Parathyroid adenoma (tissue), 2 donors: ENCODE measurements at regions not wholly inside any gene's neighbourhood (a gene's known extent, or its start where the extent isn't known, plus 50 kb on each side); places are given as distances from the start of the nearest gene placed in this dataset.

ENCODE experiments used
- H2AFZ ChIP-seq: fragments of 300-600 bp; sonication (generic); one replicate; pipeline ENCODE4 v1.7.0; 2017; ENCODE audit warnings: antibody characterized with exemption, mild to moderate bottlenecking
- H3K27ac ChIP-seq: fragments of 300-600 bp; sonication (generic); one replicate; pipeline ENCODE4 v1.7.0; 2017
- H3K27me3 ChIP-seq: fragments of 300-600 bp; sonication (generic); one replicate; pipeline ENCODE4 v1.7.0; 2017; ENCODE audit warnings: low read length; ENCODE audit not compliant: control insufficient read depth, insufficient read depth
- H3K36me3 ChIP-seq: fragments of 300-600 bp; sonication (generic); one replicate; pipeline ENCODE4 v1.7.0; 2017; ENCODE audit warnings: low read length; ENCODE audit not compliant: control insufficient read depth, insufficient read depth
- H3K4me1 ChIP-seq: fragments of 300-600 bp; sonication (generic); one replicate; pipeline ENCODE4 v1.7.0; 2017; ENCODE audit warnings: control low read depth
- H3K4me2 ChIP-seq: fragments of 300-600 bp; sonication (generic); one replicate; pipeline ENCODE4 v1.7.0; 2017; ENCODE audit warnings: low read length
- H3K4me3 ChIP-seq: fragments of 300-600 bp; sonication (generic); one replicate; pipeline ENCODE4 v1.7.0; 2017; ENCODE audit warnings: low read depth, low read length
- H3K79me2 ChIP-seq: fragments of 300-600 bp; sonication (generic); one replicate; pipeline ENCODE4 v1.7.0; 2017; ENCODE audit warnings: control low read depth
- H3K9ac ChIP-seq: fragments of 300-600 bp; sonication (generic); one replicate; pipeline ENCODE4 v1.7.0; 2017; ENCODE audit warnings: mild to moderate bottlenecking
- H3K9me3 ChIP-seq: fragments of 300-600 bp; sonication (generic); one replicate; pipeline ENCODE4 v1.7.0; 2017; ENCODE audit warnings: low read length; ENCODE audit not compliant: control insufficient read depth
- TF ChIP-seq, protein P1 (sequence below): fragments of 300-600 bp; sonication (generic); IDR thresholded peaks from one replicate; pipeline ENCODE4 v1.7.0; 2017; ENCODE audit warnings: antibody characterized with exemption, mild to moderate bottlenecking
- donor health status: primary hyperparathyroidism.

GRCh38 chr2:77813599-77813998 is 291.4 kb upstream of the LRRTM4 start:
- Histone ChIP-seq H3K36me3 (no peaks in the 10 kb centered on the region), H3K4me1 (no peaks in the 10 kb centered on the region), H3K27ac (no peak overlapping the region), H3K9me3 (no peaks in the 10 kb centered on the region), H3K4me3 (no peak overlapping the region), H2AFZ (no peak overlapping the region), H3K9ac (no peak overlapping the region), H3K27me3 (no peaks in the 10 kb centered on the region), H3K79me2 (no peaks in the 10 kb centered on the region), H3K4me2 (no peak overlapping the region)
- TF ChIP-seq, protein P1, sequence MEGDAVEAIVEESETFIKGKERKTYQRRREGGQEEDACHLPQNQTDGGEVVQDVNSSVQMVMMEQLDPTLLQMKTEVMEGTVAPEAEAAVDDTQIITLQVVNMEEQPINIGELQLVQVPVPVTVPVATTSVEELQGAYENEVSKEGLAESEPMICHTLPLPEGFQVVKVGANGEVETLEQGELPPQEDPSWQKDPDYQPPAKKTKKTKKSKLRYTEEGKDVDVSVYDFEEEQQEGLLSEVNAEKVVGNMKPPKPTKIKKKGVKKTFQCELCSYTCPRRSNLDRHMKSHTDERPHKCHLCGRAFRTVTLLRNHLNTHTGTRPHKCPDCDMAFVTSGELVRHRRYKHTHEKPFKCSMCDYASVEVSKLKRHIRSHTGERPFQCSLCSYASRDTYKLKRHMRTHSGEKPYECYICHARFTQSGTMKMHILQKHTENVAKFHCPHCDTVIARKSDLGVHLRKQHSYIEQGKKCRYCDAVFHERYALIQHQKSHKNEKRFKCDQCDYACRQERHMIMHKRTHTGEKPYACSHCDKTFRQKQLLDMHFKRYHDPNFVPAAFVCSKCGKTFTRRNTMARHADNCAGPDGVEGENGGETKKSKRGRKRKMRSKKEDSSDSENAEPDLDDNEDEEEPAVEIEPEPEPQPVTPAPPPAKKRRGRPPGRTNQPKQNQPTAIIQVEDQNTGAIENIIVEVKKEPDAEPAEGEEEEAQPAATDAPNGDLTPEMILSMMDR = no peak

GRCh38 chr2:77816618-77817017 is 294.4 kb upstream of the LRRTM4 start:
- no peaks in the 10 kb centered on the region for H3K27me3 ChIP-seq
- H3K79me2 ChIP-seq = no peaks in the 10 kb centered on the region
- H3K36me3 ChIP-seq = no peaks in the 10 kb centered on the region
- H3K9me3 ChIP-seq = no peaks in the 10 kb centered on the region
- H3K4me2 ChIP-seq = no peak overlapping the region
- H3K9ac ChIP-seq = no peak overlapping the region
- no peak overlapping the region for H2AFZ ChIP-seq
- no peak overlapping the region for H3K27ac ChIP-seq
- no peaks in the 10 kb centered on the region for H3K4me1 ChIP-seq
- H3K4me3 ChIP-seq = no peak overlapping the region
- TF ChIP-seq, protein P1 = no peak

DNA sequence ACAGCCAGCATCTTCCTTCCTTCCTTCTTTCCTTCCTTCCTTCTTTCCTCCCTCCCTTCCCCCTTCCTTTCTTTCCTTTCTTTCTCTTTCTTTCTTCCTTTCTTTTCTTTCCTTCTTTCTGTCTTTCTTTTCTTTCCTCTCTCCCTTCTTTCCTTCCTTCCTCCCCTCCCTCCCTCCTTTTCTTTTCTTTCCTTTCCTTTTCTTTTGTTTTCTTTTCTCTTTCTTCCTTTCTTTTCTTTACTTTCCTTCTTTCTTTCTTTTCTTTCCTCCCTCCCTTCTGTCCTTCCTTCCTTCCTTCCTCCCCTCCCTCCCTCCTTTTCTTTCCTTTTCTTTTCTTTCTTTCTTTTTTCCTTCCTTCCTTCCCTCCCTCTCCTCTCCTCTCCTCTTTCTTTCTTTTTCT is 296.0 kb upstream of the LRRTM4 start:
- TF ChIP-seq, protein P1 = no peak
- Histone ChIP-seq H3K36me3 (no peaks in the 10 kb centered on the region), H3K27me3 (no peaks in the 10 kb centered on the region)

DNA sequence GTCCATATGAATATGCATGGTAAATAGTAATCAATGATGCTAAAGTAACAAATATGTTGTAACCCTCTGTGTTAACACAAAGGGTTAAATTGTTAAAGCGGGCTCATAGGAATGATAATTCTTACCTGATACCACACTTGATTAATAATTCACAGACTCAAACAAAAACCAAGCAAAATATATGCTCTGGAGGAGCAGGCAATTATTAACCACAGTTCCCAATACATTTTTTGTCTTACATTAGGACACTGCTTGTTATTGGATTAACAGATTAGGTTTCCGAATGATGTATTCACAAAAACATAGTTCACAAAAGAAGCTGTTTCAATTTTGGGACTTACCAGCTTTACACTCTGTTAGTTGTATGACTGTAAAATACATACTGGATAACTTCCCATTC is 300.9 kb upstream of the LRRTM4 start:
- Histone ChIP-seq H3K79me2 (no peaks in the 10 kb centered on the region), H3K9ac (no peak overlapping the region), H3K27ac (no peak overlapping the region), H3K9me3 (no peaks in the 10 kb centered on the region), H3K4me2 (no peak overlapping the region), H3K4me1 (no peaks in the 10 kb centered on the region), H3K36me3 (no peaks in the 10 kb centered on the region), H2AFZ (no peak overlapping the region), H3K4me3 (no peak overlapping the region), H3K27me3 (no peaks in the 10 kb centered on the region)
- TF ChIP-seq, protein P1 = no peak

More for the DNA sequence above, 296.0 kb upstream of the LRRTM4 start:
- no peak overlapping the region for H3K9ac ChIP-seq
- no peaks in the 10 kb centered on the region for H3K9me3 ChIP-seq
- H3K4me2 ChIP-seq = no peak overlapping the region
- no peak overlapping the region for H2AFZ ChIP-seq
- no peak overlapping the region for H3K4me3 ChIP-seq
- no peak overlapping the region for H3K27ac ChIP-seq
- H3K4me1 ChIP-seq = no peaks in the 10 kb centered on the region
- H3K79me2 ChIP-seq = no peaks in the 10 kb centered on the region

DNA sequence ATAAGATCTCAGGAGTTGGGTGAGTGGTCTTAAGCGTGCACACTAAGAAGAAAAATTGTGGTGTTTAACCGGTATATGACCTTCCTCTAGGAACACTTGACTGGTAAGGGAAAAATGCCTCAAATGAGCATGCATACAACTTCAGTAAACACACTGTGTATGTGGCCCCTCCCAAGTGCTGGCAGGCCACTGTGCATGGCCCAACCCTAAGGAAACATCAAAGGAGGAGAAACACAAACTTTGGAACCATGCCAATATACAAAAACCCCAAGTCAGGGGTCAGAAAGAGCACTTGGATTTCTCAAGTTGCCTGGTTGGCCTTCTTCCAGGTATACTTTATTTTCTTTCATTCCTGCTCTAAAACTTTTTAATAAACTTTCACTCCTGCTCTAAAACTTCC is 308.9 kb upstream of the LRRTM4 start:
- no peaks in the 10 kb centered on the region for H3K79me2 ChIP-seq
- H3K9me3 ChIP-seq = no peaks in the 10 kb centered on the region
- H3K9ac ChIP-seq = no peak overlapping the region
- H3K27ac ChIP-seq = no peak overlapping the region
- H3K4me3 ChIP-seq = no peak overlapping the region
- no peaks in the 10 kb centered on the region for H3K36me3 ChIP-seq
- no peak overlapping the region for H2AFZ ChIP-seq
- no peaks in the 10 kb centered on the region for H3K27me3 ChIP-seq
- TF ChIP-seq, protein P1 = no peak
- H3K4me1 ChIP-seq = no peaks in the 10 kb centered on the region
- H3K4me2 ChIP-seq = no peak overlapping the region
